Gastrocnemius medialis (tissue), 4 donors: ENCODE measurements at regions not wholly inside any gene's neighbourhood (a gene's known extent, or its start where the extent isn't known, plus 50 kb on each side); places are given as distances from the start of the nearest gene placed in this dataset.

Experiments used
- ATAC-seq, 2 donors: fragments of 150-250 bp; one replicate each; pipeline ENCODE4 v1.9.1; 2016
- DNase-seq, 2 donors: peaks; one replicate each; pipeline ENCODE4 v3.0.0-alpha.2; 2019
- H3K27ac ChIP-seq, 4 donors: fragments of 200-600 bp; sonication (generic); 1 replicate in 1 of 4; 2 replicates in 3 of 4; pipeline ENCODE4 v1.5.1; 2016 to 2018; ENCODE audit warnings: mild to moderate bottlenecking in 2 of 4, moderate library complexity in 1 of 4
- H3K27me3 ChIP-seq, 3 donors: fragments of 200-600 bp; sonication (generic) in 2 of 3; 1 replicate in 1 of 3; 2 replicates in 2 of 3; pipeline versions ENCODE4 v1.5.1 to v1.6.0; 2016 to 2019; ENCODE audit warnings: mild to moderate bottlenecking in 1 of 3, moderate library complexity in 1 of 3
- H3K36me3 ChIP-seq, 2 donors: fragments of 200-600 bp; sonication (generic) in 1 of 2; one replicate each; pipeline ENCODE4 v1.5.1; 2017 to 2018
- H3K4me1 ChIP-seq, 2 donors: fragments of 200-600 bp; sonication (generic) in 1 of 2; one replicate each; pipeline ENCODE4 v1.5.1; 2016 to 2017; ENCODE audit warnings: mild to moderate bottlenecking in 2 of 2
- H3K4me3 ChIP-seq, 4 donors: fragments of 200-600 bp; sonication (generic) in 3 of 4; 1 replicate in 1 of 4; 2 replicates in 3 of 4; pipeline ENCODE4 v1.5.1; 2016 to 2019; ENCODE audit warnings: mild to moderate bottlenecking in 2 of 4
- H3K9me3 ChIP-seq, 3 donors: fragments of 200-600 bp; sonication (generic) in 2 of 3; 1 replicate in 1 of 3; 2 replicates in 2 of 3; pipeline ENCODE4 v1.5.1; 2016 to 2019
- CTCF ChIP-seq, 5 experiments: fragments of 450-650 bp in 3 of 5; fragments of 200-600 bp in 2 of 5; sonication (generic) in 2 of 5; IDR thresholded peaks in 4 of 5; conservative IDR thresholded peaks in 1 of 5; 1 replicate in 4 of 5; 2 replicates in 1 of 5; pipeline ENCODE4 v1.5.1; 2016 to 2019; ENCODE audit warnings: antibody characterized with exemption in 5 of 5, mild to moderate bottlenecking in 3 of 5, moderate library complexity in 3 of 5
- POLR2A ChIP-seq, 2 donors: fragments of 450-650 bp; IDR thresholded peaks; one replicate each; pipeline ENCODE4 v1.6.1; 2017; ENCODE audit warnings: antibody characterized with exemption in 2 of 2, mild to moderate bottlenecking in 2 of 2, moderate library complexity in 2 of 2
- in situ Hi-C, 4 donors: fragments of 200-750 bp; cut with MboI; loops; one replicate each; pipeline versions ENCODE4 v1.15.0 to v1.8.0; 2017; ENCODE audit warnings: low sequenced_read_pairs in 4 of 4
- intact Hi-C: fragments of 100-400 bp; cut with DNase I; formaldehyde crosslinking; loops from one replicate; pipeline ENCODE4 v1.15.1; 2023; ENCODE audit warnings: low total_unique reads

DNA sequence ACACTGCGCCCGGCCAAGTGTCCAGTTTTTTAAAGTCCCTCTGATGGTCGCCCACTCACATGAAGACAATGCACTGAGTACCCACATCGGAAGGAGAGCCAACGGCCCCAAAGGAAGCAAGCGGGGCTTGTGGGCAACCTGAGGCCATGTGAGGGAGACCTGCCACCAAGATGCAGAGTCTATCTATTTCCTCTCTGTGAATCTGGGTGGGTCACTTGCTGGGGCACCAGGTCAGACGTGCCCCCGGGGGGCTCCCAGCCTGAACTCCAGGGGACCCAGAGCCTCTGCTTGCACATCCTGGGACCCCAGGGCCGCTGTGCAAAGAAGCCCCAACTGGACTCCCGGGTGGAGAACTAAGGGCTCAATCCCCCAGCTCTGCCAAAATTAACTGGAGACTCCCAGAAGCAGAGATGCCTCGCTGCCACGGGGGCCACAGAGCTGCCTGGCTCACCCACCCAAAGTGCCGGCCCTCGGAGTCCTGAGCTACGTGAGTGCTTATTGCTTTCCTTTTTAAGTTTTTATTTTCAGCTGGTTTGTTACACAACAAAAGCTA, 106.4 kb downstream of the BRD1 start:
- no peak overlapping the region for H3K27ac ChIP-seq
- H3K4me3 ChIP-seq, result no peak overlapping the region
- no peaks in the 10 kb centered on the region for H3K36me3 ChIP-seq
- in situ Hi-C loops (no loop called here), intact Hi-C loops (no loop called here)
- peaks cover 16 to 23% (median 21%) of the 10 kb centered on the region in 3 donors for H3K27me3 ChIP-seq
- no peak for DNase-seq
- no peaks in the 10 kb centered on the region for H3K4me1 ChIP-seq
- TF ChIP-seq POLR2A (IDR thresholded peaks at IDR 0.05), result no peak
- TF ChIP-seq CTCF (IDR thresholded peaks at IDR 0.05 in 4 of 5, conservative IDR thresholded peaks at IDR 0.05 in 1 of 5), result no peak
- no peak for ATAC-seq
- no peaks in the 10 kb centered on the region for H3K9me3 ChIP-seq

DNA sequence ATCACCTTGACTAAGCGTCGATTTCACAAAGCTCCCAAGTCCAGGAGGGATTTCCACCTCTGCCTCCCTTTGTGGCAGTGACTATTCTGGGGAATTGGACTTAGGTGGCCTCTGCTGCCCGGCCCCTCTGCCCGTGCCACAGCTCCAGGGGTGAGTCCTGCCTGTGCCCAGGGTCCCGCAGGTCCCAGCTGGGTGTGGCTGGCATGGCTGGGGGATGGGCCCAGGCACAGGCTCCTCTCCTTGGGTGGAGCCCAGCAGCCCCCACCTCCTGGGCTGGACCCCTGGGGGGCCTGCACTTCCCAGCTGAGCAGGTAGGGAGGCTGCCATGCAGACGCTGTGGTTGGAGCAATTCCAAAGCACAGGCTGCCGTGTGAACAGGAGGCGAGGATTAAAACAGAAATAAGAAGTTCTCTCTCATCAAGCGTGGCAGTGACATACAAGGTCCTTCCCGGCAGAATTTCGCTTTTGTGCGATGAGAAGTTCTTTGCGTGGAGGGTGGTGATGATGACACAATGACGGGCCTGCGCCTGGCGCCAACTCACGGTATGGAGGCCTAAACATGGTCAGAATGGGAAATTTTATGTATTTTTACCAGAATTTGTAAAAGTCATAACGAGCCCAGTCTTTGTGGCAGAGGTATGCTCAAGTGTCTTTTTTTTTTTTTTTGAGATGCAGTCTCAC, 107.3 kb downstream of the BRD1 start:
- Histone ChIP-seq H3K27me3 (peaks cover 8 to 16% (median 15%) of the 10 kb centered on the region in 3 donors), H3K36me3 (no peaks in the 10 kb centered on the region), H3K4me3 (no peak overlapping the region), H3K9me3 (no peaks in the 10 kb centered on the region), H3K27ac (no peak overlapping the region), H3K4me1 (no peaks in the 10 kb centered on the region)
- intact Hi-C loops (no loop called here), in situ Hi-C loops (no loop called here)
- TF ChIP-seq POLR2A (IDR thresholded peaks at IDR 0.05), result no peak
- no peak for TF ChIP-seq CTCF (IDR thresholded peaks at IDR 0.05 in 4 of 5, conservative IDR thresholded peaks at IDR 0.05 in 1 of 5)
- ATAC-seq, result no peak
- DNase-seq, result no peak

GRCh38 chr22:49719046-49719445, 108.6 kb downstream of the BRD1 start:
- no peak for TF ChIP-seq CTCF (IDR thresholded peaks at IDR 0.05 in 4 of 5, conservative IDR thresholded peaks at IDR 0.05 in 1 of 5)
- no peak for TF ChIP-seq POLR2A (IDR thresholded peaks at IDR 0.05)
- DNase-seq (no peak), ATAC-seq (no peak)
- H3K4me1 ChIP-seq, result no peaks in the 10 kb centered on the region
- H3K27ac ChIP-seq, result no peak overlapping the region
- intact Hi-C loops, result no loop called here
- H3K27me3 ChIP-seq, result peaks cover 0 to 6% (median 4%) of the 10 kb centered on the region in 3 donors
- in situ Hi-C loops, result no loop called here
- H3K4me3 ChIP-seq, result no peak overlapping the region
- no peaks in the 10 kb centered on the region for H3K36me3 ChIP-seq
- H3K9me3 ChIP-seq, result no peaks in the 10 kb centered on the region

GRCh38 chr22:49718396-49718795, 109.3 kb downstream of the BRD1 start:
- ATAC-seq (no peak), DNase-seq (no peak)
- Histone ChIP-seq H3K36me3 (no peaks in the 10 kb centered on the region), H3K4me3 (no peak overlapping the region), H3K27me3 (peaks cover 0 to 4% (median 4%) of the 10 kb centered on the region in 3 donors), H3K27ac (no peak overlapping the region), H3K4me1 (no peaks in the 10 kb centered on the region), H3K9me3 (no peaks in the 10 kb centered on the region)
- intact Hi-C loops, result no loop called here
- in situ Hi-C loops, result no loop called here
- TF ChIP-seq CTCF (IDR thresholded peaks at IDR 0.05 in 4 of 5, conservative IDR thresholded peaks at IDR 0.05 in 1 of 5) (no peak), POLR2A (IDR thresholded peaks at IDR 0.05) (no peak)
